ENCODE measurements at regions not wholly inside any gene's neighbourhood (a gene's known extent, or its start where the extent isn't known, plus 50 kb on each side); places are given as distances from the start of the nearest gene placed in this dataset.

- TF ChIP-seq ZNF3 (CRISPR knock-in tag; IDR thresholded peaks at IDR 0.05) (no peak), E2F5 (CRISPR knock-in tag; IDR thresholded peaks at IDR 0.05) (no peak), ELK1 (CRISPR knock-in tag; IDR thresholded peaks at IDR 0.05) (no peak), FIP1L1 (IDR thresholded peaks at IDR 0.05; ENCODE audit: low read depth, low read length, poor library complexity, severe bottlenecking) (no peak), PHB2 (IDR thresholded peaks at IDR 0.05; ENCODE audit: low read depth) (no peak), PTBP1 (IDR thresholded peaks at IDR 0.05; ENCODE audit: low read depth, low read length) (no peak), ZKSCAN8 (CRISPR knock-in tag; IDR thresholded peaks at IDR 0.05) (no peak), CTCF (IDR thresholded peaks at IDR 0.05 in 2 of 3, conservative IDR thresholded peaks at IDR 0.05 in 1 of 3; ENCODE audit: insufficient read depth in 2 of 3, low read depth in 1 of 3, low read length in 3 of 3) (no peak), POLR2A (conservative IDR thresholded peaks at IDR 0.05) (no peak)
These were observed 327.6 kb downstream of the ZNF516 start for GRCh38 chr18:76167410-76167809.

Measured in K562 (cell line).